Esophagus squamous epithelium (tissue), 5 donors: ENCODE measurements at regions not wholly inside any gene's neighbourhood (a gene's known extent, or its start where the extent isn't known, plus 50 kb on each side); places are given as distances from the start of the nearest gene placed in this dataset.
"Not testable (repeated sequence)": the region's sequence is repeated elsewhere in the genome, so short reads cannot be mapped to it uniquely, and the experiment has no call there.

ENCODE experiments used
- DNase-seq: peaks from one replicate; lab custom pipeline; 2025; lab: John Stamatoyannopoulos, UW
- H3K27ac ChIP-seq, 4 donors: fragments of 200-600 bp; sonication (generic); one replicate each; pipeline ENCODE4 v1.5.1; 2016 to 2019; ENCODE audit warnings: mild to moderate bottlenecking in 1 of 4
- H3K27me3 ChIP-seq, 4 donors: fragments of 200-600 bp; sonication (generic); 1 replicate in 3 of 4; 2 replicates in 1 of 4; pipeline versions ENCODE4 v1.5.1 to v1.6.0; 2017 to 2021; ENCODE audit warnings: antibody characterized with exemption in 1 of 4
- H3K36me3 ChIP-seq, 3 donors: fragments of 200-600 bp; sonication (generic); one replicate each; pipeline ENCODE4 v1.5.1; 2016 to 2019
- H3K4me1 ChIP-seq, 3 donors: fragments of 200-600 bp; sonication (generic); one replicate each; pipeline ENCODE4 v1.5.1; 2017 to 2019
- H3K4me3 ChIP-seq, 4 donors: fragments of 200-600 bp; sonication (generic); 1 replicate in 3 of 4; 2 replicates in 1 of 4; pipeline ENCODE4 v1.5.1; 2016 to 2019; ENCODE audit warnings: mild to moderate bottlenecking in 2 of 4, moderate library complexity in 1 of 4
- H3K9me3 ChIP-seq, 3 donors: fragments of 200-600 bp; sonication (generic); one replicate each; pipeline ENCODE4 v1.5.1; 2016 to 2019
- CTCF ChIP-seq, 6 experiments: fragments of 450-650 bp in 4 of 6; fragments of 200-600 bp in 2 of 6; sonication (generic) in 2 of 6; IDR thresholded peaks; one replicate each; pipeline ENCODE4 v1.5.1; 2016 to 2019; ENCODE audit warnings: antibody characterized with exemption in 6 of 6, mild to moderate bottlenecking in 4 of 6, moderate library complexity in 4 of 6
- POLR2A ChIP-seq, 4 donors: fragments of 450-650 bp; IDR thresholded peaks; one replicate each; pipeline ENCODE4 v1.6.1; 2017; ENCODE audit warnings: antibody characterized with exemption in 4 of 4, mild to moderate bottlenecking in 4 of 4, moderate library complexity in 3 of 4
- WGBS, 2 donors: methylation state at CpG; one replicate each; pipeline ENCODE4 v1.1.5; 2018; 5-methylcytosine and 5-hydroxymethylcytosine counted together
- intact Hi-C: fragments of 100-400 bp; cut with DNase I; formaldehyde crosslinking; loops from one replicate; pipeline ENCODE4 v1.15.0; 2022
- donor health status: DM: yes; HTN: yes; CAD: no.

DNA sequence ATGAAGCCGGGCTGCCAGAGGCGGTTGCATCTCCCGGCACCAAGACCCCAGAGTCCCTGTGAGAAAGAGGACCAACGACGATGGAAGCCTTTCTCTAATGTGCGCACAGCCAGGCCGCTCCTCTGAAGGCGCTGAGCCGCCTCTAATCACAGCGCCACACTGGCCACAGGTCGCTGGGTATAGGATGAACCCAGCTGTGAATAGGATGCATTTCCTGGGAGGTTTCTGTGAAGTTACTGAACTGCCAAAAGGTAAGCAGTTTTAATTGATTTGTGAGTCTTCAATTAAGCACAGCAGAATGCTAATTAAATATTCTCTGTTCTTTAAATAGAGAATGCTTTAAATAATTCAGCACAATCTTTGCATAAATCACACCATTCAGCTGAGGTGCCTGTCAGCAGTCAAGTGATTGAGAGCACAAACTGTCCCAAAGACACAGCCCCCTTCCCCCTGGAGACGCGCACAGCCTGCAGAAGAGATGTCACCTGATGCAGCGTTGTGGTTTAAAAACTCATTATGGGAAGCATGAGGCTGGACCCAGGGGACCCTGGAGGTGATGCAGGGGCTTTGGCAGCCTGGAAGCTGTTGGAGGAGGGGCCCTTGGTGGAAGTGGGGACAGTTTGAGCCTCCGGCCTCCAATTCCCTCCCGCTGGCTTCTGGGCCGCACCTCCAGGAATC, 98.1 kb downstream of the RTP5 start:
- Histone ChIP-seq H3K9me3 (no peaks in the 10 kb centered on the region), H3K27me3 (no peaks in the 10 kb centered on the region), H3K36me3 (no peaks in the 10 kb centered on the region), H3K4me3 (no peak overlapping the region), H3K4me1 (peaks cover 0 to 11% (median 0%) of the 10 kb centered on the region in 3 donors), H3K27ac (no peak overlapping the region)
- TF ChIP-seq CTCF (IDR thresholded peaks at IDR 0.05) (no peak), POLR2A (IDR thresholded peaks at IDR 0.05) (no peak)
- intact Hi-C loops, result no loop called here
- no peak for DNase-seq
- WGBS, 2 donors, result 92 to 94% methylated on average over 6 to 7 of the region's 17 CpGs

DNA sequence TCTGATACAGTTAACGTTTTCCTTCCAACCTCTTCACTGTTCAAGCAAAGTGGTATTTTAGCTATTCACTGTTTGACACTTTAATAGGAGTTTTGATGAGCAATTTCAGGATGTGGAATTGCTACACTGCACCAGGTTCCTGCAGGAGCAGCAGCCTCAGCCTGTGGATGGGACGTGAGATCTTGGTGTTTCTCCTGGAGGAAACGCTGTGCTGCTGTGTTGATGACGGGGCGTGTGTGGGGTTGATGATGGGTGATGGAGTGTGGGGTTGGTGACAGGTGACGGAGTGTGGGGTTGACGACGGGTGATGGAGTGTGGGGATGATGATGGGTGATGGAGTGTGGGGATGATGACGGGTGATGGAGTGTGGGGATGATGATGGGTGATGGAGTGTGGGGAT, 98.9 kb downstream of the RTP5 start:
- Histone ChIP-seq H3K4me3 (no peak overlapping the region), H3K27me3 (no peaks in the 10 kb centered on the region), H3K27ac (no peak overlapping the region), H3K4me1 (peaks cover 0 to 11% (median 0%) of the 10 kb centered on the region in 3 donors), H3K9me3 (no peaks in the 10 kb centered on the region), H3K36me3 (no peaks in the 10 kb centered on the region)
- 94 to 96% methylated on average over 9 of the region's 9 CpGs for WGBS, 2 donors
- no peak for DNase-seq
- intact Hi-C loops, result no loop called here
- TF ChIP-seq POLR2A (IDR thresholded peaks at IDR 0.05) (no peak), CTCF (IDR thresholded peaks at IDR 0.05) (no peak)

- WGBS, 2 donors, result 92 to 96% methylated on average over 6 of the region's 6 CpGs
These were observed 99.7 kb downstream of the RTP5 start for GRCh38 chr2:241969182-241969581.

DNA sequence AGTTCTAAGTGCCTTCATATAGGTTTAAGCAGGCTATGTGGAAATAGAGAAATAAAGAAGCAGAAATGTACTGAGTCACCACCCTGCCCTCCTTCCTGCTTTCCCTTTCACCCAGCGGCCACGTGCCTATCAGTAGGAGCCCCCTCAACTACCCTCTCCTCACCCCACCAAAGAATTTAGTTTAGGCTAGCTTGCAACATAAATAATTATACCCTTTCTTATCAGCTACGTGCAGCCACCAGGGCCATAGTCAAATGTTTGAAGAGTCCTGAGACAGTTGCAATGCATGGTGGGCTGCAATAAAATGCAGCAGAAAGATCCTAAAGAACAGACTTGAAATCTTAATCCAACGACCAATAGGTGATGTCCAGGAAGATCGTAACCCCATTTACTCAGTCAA, 101.2 kb downstream of the RTP5 start:
- no peaks in the 10 kb centered on the region for H3K9me3 ChIP-seq
- no peaks in the 10 kb centered on the region for H3K36me3 ChIP-seq
- intact Hi-C loops, result no loop called here
- peaks cover 0 to 6% (median 0%) of the 10 kb centered on the region in 3 donors for H3K4me1 ChIP-seq
- H3K27ac ChIP-seq, result no peak overlapping the region
- TF ChIP-seq CTCF (IDR thresholded peaks at IDR 0.05) (no peak), POLR2A (IDR thresholded peaks at IDR 0.05) (no peak)
- no peaks in the 10 kb centered on the region for H3K27me3 ChIP-seq
- no peak overlapping the region for H3K4me3 ChIP-seq
- DNase-seq, result no peak
- WGBS, 2 donors, result 83 to 94% methylated on average over 4 of the region's 5 CpGs

More at GRCh38 chr2:241969182-241969581, 99.7 kb downstream of the RTP5 start:
- peaks cover 0 to 11% (median 0%) of the 10 kb centered on the region in 3 donors for H3K4me1 ChIP-seq
- H3K9me3 ChIP-seq, H3K27ac ChIP-seq, intact Hi-C loops, H3K27me3 ChIP-seq, H3K36me3 ChIP-seq, H3K4me3 ChIP-seq, DNase-seq: not testable (repeated sequence)

GRCh38 chr2:241974096-241974495, 104.6 kb downstream of the RTP5 start:
- DNase-seq, result no peak
- H3K36me3 ChIP-seq, result peaks cover 0 to 5% (median 0%) of the 10 kb centered on the region in 3 donors
- intact Hi-C loops, result no loop called here
- no peak overlapping the region for H3K4me3 ChIP-seq
- TF ChIP-seq CTCF (IDR thresholded peaks at IDR 0.05), result no peak
- no peak for TF ChIP-seq POLR2A (IDR thresholded peaks at IDR 0.05)
- no peaks in the 10 kb centered on the region for H3K9me3 ChIP-seq
- H3K4me1 ChIP-seq, result no peaks in the 10 kb centered on the region
- no peak overlapping the region for H3K27ac ChIP-seq
- H3K27me3 ChIP-seq, result no peaks in the 10 kb centered on the region
- 79% methylated on average over 4 of the region's 15 CpGs; no CpG with 5 or more reads in 1 of the 2 donors for WGBS, 2 donors
